HepG2 (cell line): ENCODE measurements at regions not wholly inside any gene's neighbourhood (a gene's known extent, or its start where the extent isn't known, plus 50 kb on each side); places are given as distances from the start of the nearest gene placed in this dataset.

Experiments
- ATAC-seq: fragments of 200-7000 bp; cut with Tn5 transposase; 3 replicates; pipeline ENCODE4 v1.9.1; 2020; ENCODE audit warnings: mild to moderate bottlenecking, moderate library complexity
- BruUV-seq: library from RNA; stranded (reverse); fragments of 400-500 nt; replicated peaks from 2 replicates; lab custom pipeline; 2021; lab: Mats Ljungman, UMichigan
- CTCF ChIA-PET: fragments of 300-600 bp; formaldehyde crosslinking; extraction: SDS; loops from one replicate; lab custom pipeline; 2021; ENCODE audit warnings: low total read pairs, inconsistent platforms, low intra/inter-chr PET ratio; lab: Yijun Ruan, JAX
- POLR2A ChIA-PET: fragments of 350-600 bp; sonication (Branson Sonifier 250); formaldehyde crosslinking; loops from one replicate; lab custom pipeline; 2020; ENCODE audit warnings: antibody characterized with exemption, inconsistent platforms; lab: Yijun Ruan, JAX
- DNase-seq: peaks from one replicate; pipeline ENCODE4 v3.0.0-alpha.2; 2015; ENCODE audit warnings: low spot score
- FAIRE-seq: peaks from 3 replicates; lab custom pipeline; 2011; peaks lifted over from hg19 to GRCh38; lab: Jason Lieb, UNC
- H2AFZ ChIP-seq: one replicate; pipeline ENCODE4 v1.6.1; 2011; ENCODE audit warnings: low read length, inconsistent platforms
- H3K27ac ChIP-seq: fragments of 300-600 bp; 3 replicates; pipeline ENCODE4 v1.8.0; 2011; ENCODE audit warnings: mixed run types, mild to moderate bottlenecking, mixed read lengths, low read length, inconsistent platforms; ENCODE audit not compliant: insufficient read depth; ENCODE audit errors: extremely low read length
- H3K27me3 ChIP-seq, 2 experiments: fragments of 200-600 bp in 1 of 2; 2 replicates in 1 of 2; 3 replicates in 1 of 2; pipeline versions ENCODE4 v1.6.0 to v1.8.0; 2011; ENCODE audit warnings: low read length in 2 of 2, mild to moderate bottlenecking in 2 of 2, moderate library complexity in 2 of 2, inconsistent platforms in 1 of 2; ENCODE audit not compliant: insufficient read depth in 2 of 2, control insufficient read depth in 1 of 2
- H3K36me3 ChIP-seq, 2 experiments: fragments of 200-600 bp in 1 of 2; replicated peaks in 1 of 2; 2 replicates in 1 of 2; 3 replicates in 1 of 2; pipeline versions ENCODE4 v1.5.1 to v1.8.0; 2011; ENCODE audit warnings: low read length in 2 of 2, inconsistent platforms in 1 of 2; ENCODE audit not compliant: insufficient read depth in 2 of 2, control insufficient read depth in 1 of 2
- H3K4me1 ChIP-seq: 2 replicates; pipeline ENCODE4 v1.5.1; 2012; ENCODE audit warnings: low read length, inconsistent platforms; ENCODE audit not compliant: insufficient read depth
- H3K4me2 ChIP-seq: 2 replicates; pipeline ENCODE4 v1.6.0; 2011; ENCODE audit warnings: low read depth, low read length, inconsistent platforms
- H3K4me3 ChIP-seq, 3 experiments: fragments of 200-600 bp in 1 of 3; sonication (generic), shearing (Covaris generic) in 1 of 3; replicated peaks in 1 of 3; 2 replicates each; pipeline ENCODE4 v1.5.1; 2011 to 2016; ENCODE audit warnings: low read length in 3 of 3, inconsistent platforms in 2 of 3, low read depth in 2 of 3, mild to moderate bottlenecking in 2 of 3, control low read depth in 1 of 3, mixed read lengths in 1 of 3; ENCODE audit not compliant: insufficient read depth in 1 of 3
- H3K79me2 ChIP-seq: one replicate; pipeline ENCODE4 v1.6.1; 2011; ENCODE audit warnings: low read length, inconsistent platforms; ENCODE audit not compliant: insufficient read depth
- H3K9ac ChIP-seq: 2 replicates; pipeline ENCODE4 v1.6.0; 2011; ENCODE audit warnings: mild to moderate bottlenecking, low read depth, low read length, inconsistent platforms; ENCODE audit not compliant: insufficient read depth
- H3K9me3 ChIP-seq: 2 replicates; pipeline ENCODE4 v1.5.1; 2012; ENCODE audit warnings: mild to moderate bottlenecking, low read length
- H4K20me1 ChIP-seq: 2 replicates; pipeline ENCODE4 v1.6.0; 2011; ENCODE audit warnings: inconsistent platforms, mild to moderate bottlenecking, low read length, moderate library complexity; ENCODE audit not compliant: insufficient read depth
- ELF3 ChIP-seq: IDR thresholded peaks from 2 replicates; pipeline ENCODE4 v1.6.1; 2016; ENCODE audit warnings: missing genetic modification reagents, missing compliant biosample characterization
- GLI4 ChIP-seq: sonication (generic); formaldehyde crosslinking; IDR thresholded peaks from 2 replicates; pipeline ENCODE4 v1.5.1; 2020; ENCODE audit warnings: missing genetic modification reagents, mild to moderate bottlenecking, moderate library complexity, borderline replicate concordance
- IRF1 ChIP-seq: sonication (generic); formaldehyde crosslinking; IDR thresholded peaks from 2 replicates; pipeline ENCODE4 v1.4.0; 2020; ENCODE audit warnings: low read depth, mild to moderate bottlenecking, missing genetic modification reagents
- KDM5B ChIP-seq: sonication (generic); formaldehyde crosslinking; IDR thresholded peaks from 2 replicates; pipeline ENCODE4 v1.4.0; 2020; ENCODE audit warnings: missing genetic modification reagents, mild to moderate bottlenecking, borderline replicate concordance
- KLF15 ChIP-seq: sonication (generic); formaldehyde crosslinking; IDR thresholded peaks from 2 replicates; pipeline ENCODE4 v1.8.1; 2023; ENCODE audit warnings: borderline replicate concordance, mild to moderate bottlenecking, inconsistent platforms, missing genetic modification reagents, mixed read lengths
- LBX2 ChIP-seq: sonication (generic); formaldehyde crosslinking; IDR thresholded peaks from 2 replicates; pipeline ENCODE4 v1.5.0; 2020; ENCODE audit warnings: missing genetic modification reagents, mild to moderate bottlenecking, borderline replicate concordance
- SP1 ChIP-seq, 2 experiments: fragments of 450-650 bp in 1 of 2; sonication (generic) in 1 of 2; formaldehyde crosslinking in 1 of 2; IDR thresholded peaks; 2 replicates each; pipeline versions ENCODE4 v1.4.0 to v1.6.1; 2016 to 2020; ENCODE audit warnings: missing genetic modification reagents in 1 of 2
- TEF ChIP-seq: sonication (generic); formaldehyde crosslinking; IDR thresholded peaks from 2 replicates; pipeline ENCODE4 v1.5.0; 2020; ENCODE audit warnings: missing genetic modification reagents
- YEATS2 ChIP-seq: sonication (generic); formaldehyde crosslinking; IDR thresholded peaks from 2 replicates; pipeline ENCODE4 v1.4.0; 2020; ENCODE audit warnings: missing genetic modification reagents, borderline replicate concordance
- ZNF235 ChIP-seq: sonication (generic); formaldehyde crosslinking; IDR thresholded peaks from 2 replicates; pipeline ENCODE4 v1.8.1; 2023; ENCODE audit warnings: mild to moderate bottlenecking, missing genetic modification reagents, borderline replicate concordance
- WGBS: methylation state at CpG from one replicate; pipeline ENCODE4 v1.1.6; 2017; ENCODE audit warnings: low lambda C conversion rate; 5-methylcytosine and 5-hydroxymethylcytosine counted together
- in situ Hi-C: cut with HindIII; loops from 2 replicates; pipeline ENCODE4 v1.10.0; 2017; ENCODE audit warnings: low pct_unique_long_range_greater_than_20kb; ENCODE audit not compliant: extremely low pct_ligation_motif_present
- intact Hi-C: fragments of 100-400 bp; cut with micrococcal nuclease; formaldehyde crosslinking; loops from one replicate; pipeline ENCODE4 v1.10.0; 2022; ENCODE audit not compliant: unreplicated experiment

GRCh38 chr16:87003414-87003755 lies 313.8 kb downstream of the C16orf95 start:
- Histone ChIP-seq H3K4me1 (peaks cover 11% of the 10 kb centered on the region), H4K20me1 (no peaks in the 10 kb centered on the region), H3K4me2 (no peak overlapping the region), H3K27ac (no peak overlapping the region), H3K79me2 (no peaks in the 10 kb centered on the region), H3K9me3 (peaks cover 19% of the 10 kb centered on the region), H3K9ac (no peak overlapping the region), H3K4me3 (no peak overlapping the region), H2AFZ (no peak overlapping the region), H3K36me3 (no peaks in the 10 kb centered on the region), H3K27me3 (peaks cover 0 to 4% of the 10 kb centered on the region in 2 experiments; a peak in 3 of 5 replicates)
- CTCF ChIA-PET: no interaction called here
- ATAC-seq (no peak), FAIRE-seq (no peak), DNase-seq (no peak)
- BruUV-seq: no TSS peak
- POLR2A ChIA-PET: no interaction called here
- no peak for TF ChIP-seq YEATS2 (CRISPR knock-in tag)
- intact Hi-C loops (no loop called here), in situ Hi-C loops (no loop called here)
- WGBS: 33% methylated on average over 2 of the region's 2 CpGs

- POLR2A ChIA-PET: no interaction called here
- no peak for FAIRE-seq
These were observed 311.2 kb downstream of the C16orf95 start for GRCh38 chr16:87006021-87006420.

More at GRCh38 chr16:87006021-87006420, 311.2 kb downstream of the C16orf95 start:
- H3K4me1 ChIP-seq: no peaks in the 10 kb centered on the region
- CTCF ChIA-PET: no interaction called here
- H3K36me3 ChIP-seq: no peaks in the 10 kb centered on the region
- no peak for TF ChIP-seq ZNF235
- no peak for TF ChIP-seq TEF (CRISPR knock-in tag)
- TF ChIP-seq SP1 (IDR thresholded peaks at IDR 0.05): no peak
- TF ChIP-seq SP1 (CRISPR knock-in tag; IDR thresholded peaks at IDR 0.05): no peak
- TF ChIP-seq ELF3: no peak
- TF ChIP-seq LBX2 (CRISPR knock-in tag): no peak
- no peak for TF ChIP-seq KDM5B (CRISPR knock-in tag)
- no peak for TF ChIP-seq IRF1 (CRISPR knock-in tag)
- no peak for TF ChIP-seq KLF15 (CRISPR knock-in tag)
- TF ChIP-seq GLI4 (CRISPR knock-in tag): no peak
- TF ChIP-seq, all 625 proteins: peak for 0
- Histone ChIP-seq H3K9ac (no peak overlapping the region), H2AFZ (no peak overlapping the region), H3K4me3 (no peak overlapping the region), H4K20me1 (no peaks in the 10 kb centered on the region), H3K79me2 (no peaks in the 10 kb centered on the region), H3K9me3 (peaks cover 13% of the 10 kb centered on the region; the same call in 1 of the 2 replicates), H3K27ac (no peak overlapping the region), H3K27me3 (no peaks in the 10 kb centered on the region; a peak in 2 of 5 replicates), H3K4me2 (no peak overlapping the region)
- in situ Hi-C loops: no loop called here
- DNase-seq: no peak
- ATAC-seq: no peak
- no TSS peak for BruUV-seq
- 15% methylated on average over 5 of the region's 6 CpGs for WGBS
- intact Hi-C loops: no loop called here
